22Rv1 (cell line): ENCODE measurements at regions not wholly inside any gene's neighbourhood (a gene's known extent, or its start where the extent isn't known, plus 50 kb on each side); places are given as distances from the start of the nearest gene placed in this dataset.

ENCODE experiments used
- CTCF ChIP-seq: fragments of 450-650 bp; IDR thresholded peaks from 2 replicates; pipeline ENCODE4 v1.5.1; 2017; ENCODE audit warnings: mild to moderate bottlenecking
- ZFX ChIP-seq: fragments of 450-650 bp; IDR thresholded peaks from 2 replicates; pipeline ENCODE4 v1.6.1; 2017; ENCODE audit warnings: antibody characterized with exemption, borderline replicate concordance

GRCh38 chr6:113796038-113796437 is 61.1 kb upstream of the MARCKS start:
- TF ChIP-seq CTCF: no peak
- TF ChIP-seq ZFX: no peak
